GM12865 (cell line): ENCODE measurements at regions not wholly inside any gene's neighbourhood (a gene's known extent, or its start where the extent isn't known, plus 50 kb on each side); places are given as distances from the start of the nearest gene placed in this dataset.

Experiments used
- DNase-seq: peaks from one replicate; pipeline ENCODE4 v3.0.0; 2010; ENCODE audit warnings: low read depth
- H3K4me3 ChIP-seq: 2 replicates; pipeline ENCODE4 v1.5.1; 2011; ENCODE audit warnings: mild to moderate bottlenecking, low read depth, low read length, control low read depth
- TF ChIP-seq, protein P1 (sequence below): IDR thresholded peaks from 2 replicates; pipeline ENCODE4 v1.5.1; 2011; ENCODE audit warnings: low read length, control low read depth, low read depth, inconsistent platforms; ENCODE audit not compliant: insufficient read depth; ENCODE audit errors: missing control alignments

DNA sequence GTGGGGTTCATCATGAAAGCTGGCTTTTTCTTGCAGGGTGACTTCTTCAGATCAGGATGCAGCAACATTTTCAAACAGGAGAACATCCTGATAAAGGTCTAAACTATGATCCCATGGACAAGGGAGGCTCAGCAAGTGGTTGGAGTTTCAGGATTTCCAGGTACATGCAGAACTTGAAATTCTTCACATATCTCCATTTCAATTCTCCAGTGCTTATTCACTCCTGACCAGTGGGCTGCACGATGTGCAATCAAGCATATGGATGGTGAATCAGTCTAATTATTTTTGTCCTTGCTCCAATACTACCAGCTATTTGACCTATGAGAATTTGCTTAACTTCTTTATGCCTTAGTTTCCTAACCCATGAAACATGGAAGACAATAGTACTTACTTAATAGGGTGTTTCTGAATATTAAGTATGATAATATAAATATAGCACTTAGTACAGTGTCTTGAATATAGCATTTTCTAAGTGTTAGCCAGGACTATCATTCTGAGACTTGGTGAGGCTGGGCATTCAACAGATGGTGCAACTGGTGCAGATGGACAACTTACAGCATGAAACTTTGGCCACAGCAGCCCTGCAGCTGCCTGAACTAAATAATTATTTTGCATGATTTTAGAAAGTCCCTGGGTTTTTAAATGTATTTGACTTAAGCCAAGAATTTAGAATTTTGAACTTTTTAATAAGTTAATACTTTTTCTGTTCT lies 92.4 kb downstream of the HPGD start:
- no peak overlapping the region for H3K4me3 ChIP-seq
- TF ChIP-seq, protein P1, sequence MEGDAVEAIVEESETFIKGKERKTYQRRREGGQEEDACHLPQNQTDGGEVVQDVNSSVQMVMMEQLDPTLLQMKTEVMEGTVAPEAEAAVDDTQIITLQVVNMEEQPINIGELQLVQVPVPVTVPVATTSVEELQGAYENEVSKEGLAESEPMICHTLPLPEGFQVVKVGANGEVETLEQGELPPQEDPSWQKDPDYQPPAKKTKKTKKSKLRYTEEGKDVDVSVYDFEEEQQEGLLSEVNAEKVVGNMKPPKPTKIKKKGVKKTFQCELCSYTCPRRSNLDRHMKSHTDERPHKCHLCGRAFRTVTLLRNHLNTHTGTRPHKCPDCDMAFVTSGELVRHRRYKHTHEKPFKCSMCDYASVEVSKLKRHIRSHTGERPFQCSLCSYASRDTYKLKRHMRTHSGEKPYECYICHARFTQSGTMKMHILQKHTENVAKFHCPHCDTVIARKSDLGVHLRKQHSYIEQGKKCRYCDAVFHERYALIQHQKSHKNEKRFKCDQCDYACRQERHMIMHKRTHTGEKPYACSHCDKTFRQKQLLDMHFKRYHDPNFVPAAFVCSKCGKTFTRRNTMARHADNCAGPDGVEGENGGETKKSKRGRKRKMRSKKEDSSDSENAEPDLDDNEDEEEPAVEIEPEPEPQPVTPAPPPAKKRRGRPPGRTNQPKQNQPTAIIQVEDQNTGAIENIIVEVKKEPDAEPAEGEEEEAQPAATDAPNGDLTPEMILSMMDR = no peak
- no peak for DNase-seq

DNA sequence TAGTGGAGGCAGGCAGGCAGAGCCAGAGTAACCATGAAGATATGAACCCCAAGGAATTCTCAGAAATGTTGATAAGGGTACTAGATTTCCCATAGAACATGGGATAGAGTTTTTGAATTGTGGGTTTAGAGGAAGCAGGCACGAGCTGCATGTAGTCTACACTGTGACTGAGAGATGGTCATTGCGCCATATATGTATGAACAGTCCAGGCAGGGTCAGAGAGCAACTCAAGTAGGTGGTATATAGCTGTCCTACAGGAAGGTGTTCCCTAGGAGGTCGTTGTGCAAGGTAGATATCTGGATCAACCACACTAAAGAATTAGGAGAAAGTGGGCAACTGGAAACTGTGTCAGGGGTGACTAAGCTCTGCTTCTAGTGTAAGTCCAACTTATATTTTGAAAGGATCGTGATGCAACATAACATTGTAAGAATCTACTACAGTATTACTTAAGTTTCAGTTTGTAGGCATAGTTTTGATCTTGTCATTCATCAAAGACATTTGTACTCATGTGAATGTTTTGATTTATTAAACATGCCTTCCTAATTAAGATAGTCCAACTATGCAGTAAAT lies 94.6 kb downstream of the HPGD start:
- no peak overlapping the region for H3K4me3 ChIP-seq
- DNase-seq = no peak
- TF ChIP-seq, protein P1 = no peak

DNA sequence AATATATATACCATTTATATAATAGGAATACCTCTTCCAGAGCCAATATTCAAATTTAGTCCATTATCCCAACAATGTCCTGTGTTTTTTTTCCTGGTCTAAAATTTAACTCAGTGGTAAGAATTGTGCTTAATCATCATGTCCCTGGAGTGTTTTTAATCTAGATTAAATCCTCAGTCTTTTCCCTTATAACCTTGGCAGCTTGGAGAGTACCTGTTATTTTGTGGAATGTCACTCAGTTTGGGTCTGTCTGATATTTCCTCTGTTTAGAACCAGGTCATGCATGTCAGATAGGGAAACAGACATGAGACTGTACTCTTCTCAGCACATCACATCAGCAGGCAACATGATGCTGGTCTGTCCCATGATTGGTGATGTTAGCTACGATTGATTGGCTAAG lies 96.6 kb downstream of the HPGD start:
- TF ChIP-seq, protein P1 = no peak
- no peak overlapping the region for H3K4me3 ChIP-seq
- DNase-seq = no peak

DNA sequence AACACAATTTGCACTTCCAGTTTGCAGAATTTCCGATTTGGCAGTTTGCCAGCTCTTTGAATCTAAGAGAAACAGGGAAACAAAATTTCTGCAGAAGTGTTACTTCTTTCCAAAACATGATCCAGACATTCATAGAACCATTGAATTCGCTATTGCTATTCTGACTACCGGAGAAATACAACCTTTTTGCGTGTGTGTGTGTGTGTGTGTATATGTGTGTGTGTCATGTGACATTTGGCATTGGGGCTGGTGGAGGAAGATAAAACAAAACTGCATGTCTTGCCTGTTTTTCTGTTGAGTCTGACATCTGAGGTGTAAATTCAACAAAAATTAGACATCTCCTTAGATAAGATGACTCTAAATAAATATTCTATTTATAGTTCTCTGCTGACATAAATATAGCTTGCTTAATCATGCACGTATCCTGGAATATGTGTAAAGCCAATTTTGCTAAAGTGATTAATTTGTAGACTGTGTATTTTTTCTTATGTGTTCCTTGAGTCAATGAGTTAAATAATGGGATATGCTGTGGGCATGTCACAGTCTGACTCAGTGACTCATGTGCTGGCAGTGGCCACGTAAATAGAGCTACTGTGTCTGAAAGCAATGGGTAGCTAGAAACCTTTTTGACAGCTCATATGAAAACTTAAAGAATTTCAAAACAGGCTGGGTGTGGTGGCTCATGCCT lies 98.9 kb downstream of the HPGD start:
- DNase-seq = peak; percentile 25
- H3K4me3 ChIP-seq = no peak overlapping the region
- TF ChIP-seq, protein P1 = no peak

DNA sequence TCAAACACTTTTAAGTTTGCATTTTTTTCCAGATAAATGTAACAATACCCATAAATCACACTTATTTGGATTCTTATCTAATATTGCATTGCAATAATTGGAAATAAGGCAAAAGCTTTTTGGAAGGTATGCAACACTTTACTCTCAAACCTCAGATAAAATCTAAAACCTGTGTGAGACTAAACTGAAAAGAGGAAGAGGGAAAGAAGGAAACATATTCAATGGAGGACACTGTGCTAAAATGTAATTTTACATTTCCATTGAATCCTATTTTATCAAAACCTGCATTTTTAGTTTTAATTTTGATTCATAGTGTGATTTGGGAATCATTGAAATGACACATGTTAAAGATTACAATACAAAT lies 99.4 kb downstream of the HPGD start:
- no peak for DNase-seq
- TF ChIP-seq, protein P1 = no peak
- no peak overlapping the region for H3K4me3 ChIP-seq

DNA sequence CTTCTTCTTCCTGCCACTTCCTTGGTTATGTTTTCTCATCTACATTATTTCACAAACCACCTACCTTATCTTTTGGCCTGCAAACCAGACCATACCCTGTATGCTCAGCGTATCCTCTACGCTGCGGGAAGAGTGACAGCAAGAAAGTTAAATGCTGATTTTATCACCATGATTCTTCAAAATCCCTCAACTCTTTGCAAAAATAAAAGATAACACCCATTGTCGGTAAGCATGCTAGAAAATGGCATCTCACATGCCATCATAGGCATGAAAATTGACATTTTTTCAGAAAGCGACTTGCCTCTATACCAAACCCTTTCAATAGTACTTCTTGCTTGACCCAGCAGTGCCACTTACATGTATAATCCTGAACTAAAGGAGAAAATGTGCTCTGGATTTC lies 102.0 kb downstream of the HPGD start:
- no peak overlapping the region for H3K4me3 ChIP-seq
- TF ChIP-seq, protein P1 = no peak
- no peak for DNase-seq
